HG02973 (cell line): ENCODE measurements at regions not wholly inside any gene's neighbourhood (a gene's known extent, or its start where the extent isn't known, plus 50 kb on each side); places are given as distances from the start of the nearest gene placed in this dataset.
A peak's percentile ranks its signal among the peaks of the same experiment; 100 is the strongest.
"Not testable (repeated sequence)": the region's sequence is repeated elsewhere in the genome, so short reads cannot be mapped to it uniquely, and the experiment has no call there.

ENCODE experiments used
- ATAC-seq: cut with Tn5 transposase; IDR thresholded peaks from one replicate; pipeline ENCODE4 v1.9.1; 2021; ENCODE audit warnings: moderate library complexity; ENCODE audit not compliant: unreplicated experiment

- ATAC-seq: no peak
Observed at GRCh38 chr11:122207921-122208764, 92.1 kb upstream of the BLID start.

GRCh38 chr11:122207505-122207904 is 91.5 kb upstream of the BLID start:
- ATAC-seq: no peak

GRCh38 chr11:122205036-122205435 is 89.0 kb upstream of the BLID start:
- ATAC-seq: no peak

GRCh38 chr11:122204206-122204605 is 88.2 kb upstream of the BLID start:
- no peak for ATAC-seq

GRCh38 chr11:122202951-122203456 is 87.0 kb upstream of the BLID start:
- ATAC-seq: peak; percentile 60

- ATAC-seq: no peak
Observed at GRCh38 chr11:122202161-122202950, 86.3 kb upstream of the BLID start.

- no peak for ATAC-seq
Observed at GRCh38 chr11:122201106-122201505, 85.1 kb upstream of the BLID start.

- no peak for ATAC-seq
Observed at GRCh38 chr11:122199661-122200060, 83.6 kb upstream of the BLID start.

- no peak for ATAC-seq
Observed at GRCh38 chr11:122198291-122198983, 82.4 kb upstream of the BLID start.

GRCh38 chr11:122197066-122197987 is 81.3 kb upstream of the BLID start:
- no peak for ATAC-seq

- ATAC-seq: no peak
Observed at GRCh38 chr11:122195790-122196189, 79.8 kb upstream of the BLID start.

GRCh38 chr11:122193881-122194480 is 78.0 kb upstream of the BLID start:
- not testable (repeated sequence) for ATAC-seq

- ATAC-seq: no peak
Observed at GRCh38 chr11:122193457-122193856, 77.4 kb upstream of the BLID start.

- ATAC-seq: peak; percentile 55
Observed at GRCh38 chr11:122192634-122193255, 76.7 kb upstream of the BLID start.

GRCh38 chr11:122190768-122191167 is 74.8 kb upstream of the BLID start:
- ATAC-seq: no peak

- ATAC-seq: no peak
Observed at GRCh38 chr11:122189229-122189628, 73.2 kb upstream of the BLID start.

- ATAC-seq: no peak
Observed at GRCh38 chr11:122187373-122188165, 71.6 kb upstream of the BLID start.

GRCh38 chr11:122186439-122187080 is 70.5 kb upstream of the BLID start:
- no peak for ATAC-seq
